H9 (cell line): ENCODE measurements at regions not wholly inside any gene's neighbourhood (a gene's known extent, or its start where the extent isn't known, plus 50 kb on each side); places are given as distances from the start of the nearest gene placed in this dataset.

Experiments
- DNase-seq: peaks from one replicate; pipeline ENCODE4 v3.0.0-alpha.2; 2017
- H2AFZ ChIP-seq: one replicate; pipeline ENCODE4 v1.6.1; 2013; ENCODE audit warnings: mild to moderate bottlenecking, low read length, control low read depth, moderate library complexity
- H2AK5ac ChIP-seq: 2 replicates; pipeline ENCODE4 v1.6.1; 2013; ENCODE audit warnings: low read length, control low read depth, mixed read lengths; ENCODE audit not compliant: insufficient read length
- H2BK120ac ChIP-seq: one replicate; pipeline ENCODE4 v1.6.1; 2013; ENCODE audit warnings: low read depth, mild to moderate bottlenecking, low read length, control low read depth, inconsistent platforms; ENCODE audit not compliant: poor library complexity, severe bottlenecking
- H2BK12ac ChIP-seq: 2 replicates; pipeline ENCODE4 v1.6.1; 2013; ENCODE audit warnings: low read length, control low read depth, mixed read lengths, low read depth; ENCODE audit not compliant: insufficient read length
- H2BK15ac ChIP-seq: 2 replicates; pipeline ENCODE4 v1.6.1; 2013; ENCODE audit warnings: low read depth, low read length, control low read depth
- H2BK20ac ChIP-seq: one replicate; pipeline ENCODE4 v1.6.1; 2013; ENCODE audit warnings: low read depth, mild to moderate bottlenecking, low read length, control low read depth, inconsistent platforms; ENCODE audit not compliant: poor library complexity, severe bottlenecking
- H2BK5ac ChIP-seq: 2 replicates; pipeline ENCODE4 v1.6.1; 2013; ENCODE audit warnings: low read length, control low read depth, mixed read lengths; ENCODE audit not compliant: insufficient read length
- H3K14ac ChIP-seq: 2 replicates; pipeline ENCODE4 v1.6.1; 2013; ENCODE audit warnings: low read length, control low read depth; ENCODE audit not compliant: insufficient read depth
- H3K18ac ChIP-seq: 2 replicates; pipeline ENCODE4 v1.6.1; 2013; ENCODE audit warnings: low read depth, mild to moderate bottlenecking, mixed read lengths, low read length, control low read depth; ENCODE audit not compliant: insufficient read length
- H3K23ac ChIP-seq: 2 replicates; pipeline ENCODE4 v1.6.1; 2013; ENCODE audit warnings: low read length, control low read depth, mixed read lengths, low read depth; ENCODE audit not compliant: insufficient read length
- H3K23me2 ChIP-seq: 2 replicates; pipeline ENCODE4 v1.6.1; 2013; ENCODE audit warnings: low read depth, mild to moderate bottlenecking, mixed read lengths, low read length, control low read depth; ENCODE audit not compliant: insufficient read length, poor library complexity, severe bottlenecking
- H3K27ac ChIP-seq: 2 replicates; pipeline ENCODE4 v1.5.1; 2013; ENCODE audit warnings: low read length, control low read depth, mixed read lengths, low read depth; ENCODE audit not compliant: insufficient read length
- H3K27me3 ChIP-seq: 2 replicates; pipeline ENCODE4 v1.6.1; 2013; ENCODE audit warnings: low read length, control low read depth, inconsistent platforms; ENCODE audit not compliant: insufficient read depth
- H3K4ac ChIP-seq: 2 replicates; pipeline ENCODE4 v1.6.1; 2013; ENCODE audit warnings: low read depth, mild to moderate bottlenecking, control low read depth, inconsistent platforms, low read length, moderate library complexity
- H3K4me1 ChIP-seq: 2 replicates; pipeline ENCODE4 v1.6.1; 2013; ENCODE audit warnings: low read length, control low read depth, inconsistent platforms; ENCODE audit not compliant: insufficient read depth
- H3K4me2 ChIP-seq: 2 replicates; pipeline ENCODE4 v1.6.1; 2013; ENCODE audit warnings: low read length, control low read depth, mixed read lengths; ENCODE audit not compliant: insufficient read length, insufficient read depth
- H3K56ac ChIP-seq: 2 replicates; pipeline ENCODE4 v1.6.1; 2013; ENCODE audit warnings: low read depth, mild to moderate bottlenecking, mixed read lengths, low read length, control low read depth; ENCODE audit not compliant: insufficient read length
- H3K79me1 ChIP-seq: 2 replicates; pipeline ENCODE4 v1.6.1; 2013; ENCODE audit warnings: low read depth, mild to moderate bottlenecking, moderate library complexity, low read length, control low read depth, inconsistent platforms; ENCODE audit not compliant: insufficient read depth, poor library complexity, severe bottlenecking
- H3K79me2 ChIP-seq: 2 replicates; pipeline ENCODE4 v1.6.1; 2013; ENCODE audit warnings: low read length, control low read depth, inconsistent platforms; ENCODE audit not compliant: insufficient read depth
- H3K9ac ChIP-seq: 2 replicates; pipeline ENCODE4 v1.6.1; 2013; ENCODE audit warnings: low read length, control low read depth, mixed read lengths; ENCODE audit not compliant: insufficient read length; ENCODE audit errors: extremely low read depth
- H3K9me3 ChIP-seq: one replicate; pipeline ENCODE4 v1.6.1; 2013; ENCODE audit warnings: low read depth, low read length, inconsistent platforms; ENCODE audit not compliant: control insufficient read depth
- H3T11ph ChIP-seq: one replicate; pipeline ENCODE4 v1.6.1; 2013; ENCODE audit warnings: mild to moderate bottlenecking, low read length, control low read depth, inconsistent platforms
- H4K20me1 ChIP-seq: one replicate; pipeline ENCODE4 v1.6.1; 2013; ENCODE audit not compliant: control insufficient read depth, insufficient read length, insufficient read depth
- H4K5ac ChIP-seq: 2 replicates; pipeline ENCODE4 v1.6.1; 2013; ENCODE audit warnings: low read depth, mild to moderate bottlenecking, mixed read lengths, low read length, control low read depth; ENCODE audit not compliant: insufficient read length
- H4K8ac ChIP-seq: replicated peaks from 2 replicates; pipeline ENCODE4 v1.6.1; 2013; ENCODE audit warnings: low read length, control low read depth, mixed read lengths, low read depth; ENCODE audit not compliant: insufficient read length
- H4K91ac ChIP-seq: 2 replicates; pipeline ENCODE4 v1.6.1; 2013; ENCODE audit warnings: low read depth, mild to moderate bottlenecking, moderate library complexity, mixed read lengths, low read length, control low read depth; ENCODE audit not compliant: insufficient read length
- H3K27ac Mint-ChIP-seq, 3 experiments: 2 replicates in 2 of 3; 3 replicates in 1 of 3; pipeline ENCODE4 v1.8.0; 2020 to 2021; ENCODE audit warnings: mixed read lengths in 3 of 3, mild to moderate bottlenecking in 1 of 3, moderate library complexity in 1 of 3
- H3K27me3 Mint-ChIP-seq: 2 replicates; pipeline ENCODE4 v1.8.0; 2021; ENCODE audit warnings: low read depth, mild to moderate bottlenecking, moderate library complexity, mixed read lengths
- H3K36me3 Mint-ChIP-seq, 3 experiments: 2 replicates in 2 of 3; 3 replicates in 1 of 3; pipeline ENCODE4 v1.8.0; 2020 to 2021; ENCODE audit warnings: low read depth in 3 of 3, mixed read lengths in 3 of 3; ENCODE audit not compliant: insufficient read depth in 1 of 3
- H3K4me1 Mint-ChIP-seq, 2 experiments: 2 replicates each; pipeline ENCODE4 v1.8.0; 2020; ENCODE audit warnings: mixed read lengths in 2 of 2
- H3K4me3 Mint-ChIP-seq, 2 experiments: 2 replicates in 1 of 2; 3 replicates in 1 of 2; pipeline ENCODE4 v1.8.0; 2020 to 2021; ENCODE audit warnings: mild to moderate bottlenecking in 2 of 2, mixed read lengths in 2 of 2, moderate library complexity in 1 of 2
- H3K9me3 Mint-ChIP-seq, 2 experiments: 2 replicates in 1 of 2; 3 replicates in 1 of 2; pipeline ENCODE4 v1.8.0; 2020; ENCODE audit warnings: mild to moderate bottlenecking in 2 of 2, mixed read lengths in 2 of 2, moderate library complexity in 1 of 2
- WGBS: extraction: QIAGEN DNeasy Blood & Tissue Kit; methylation state at CpG from one replicate; pipeline ENCODE4 v1.1.7; 2013; ENCODE audit warnings: missing lambda C conversion rate, low lambda C conversion rate, mixed read lengths; ENCODE audit not compliant: insufficient read length; ENCODE audit errors: extremely low coverage; 5-methylcytosine and 5-hydroxymethylcytosine counted together
- TF ChIP-seq, protein P1 (sequence below): fragments of 200-600 bp; sonication (generic); conservative IDR thresholded peaks from 3 replicates; pipeline ENCODE4 v1.8.0; 2021; ENCODE audit warnings: antibody characterized with exemption, mild to moderate bottlenecking

DNA sequence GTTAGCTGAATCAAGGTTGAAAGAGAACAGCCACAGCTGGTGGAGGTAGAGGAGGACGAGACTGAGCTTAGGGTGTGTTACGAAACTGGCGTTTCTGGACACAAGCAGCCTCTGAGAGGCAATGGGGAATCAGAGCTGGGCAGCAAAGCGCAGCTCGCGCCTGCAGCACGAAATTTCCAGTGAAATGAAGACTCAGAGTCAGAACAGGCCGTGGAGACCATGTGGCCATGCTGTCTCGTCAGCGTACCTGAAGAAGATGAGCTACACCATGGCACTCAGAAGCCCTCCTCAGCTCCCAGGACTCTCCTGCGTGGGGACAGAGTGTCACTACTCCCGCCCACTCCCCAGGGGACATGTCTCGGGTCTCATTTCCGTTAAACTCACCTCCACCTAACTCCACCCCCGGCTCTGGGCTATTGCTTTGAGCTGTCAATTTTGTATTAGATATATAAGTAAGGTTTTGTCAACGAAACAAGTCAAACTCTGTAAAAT, 256.9 kb downstream of the ERMARD start:
- H2BK5ac ChIP-seq = no peak overlapping the region
- no peak overlapping the region for H3K4me2 ChIP-seq
- peak overlapping the region; percentile 52 for H4K8ac ChIP-seq
- H3K4me1 Mint-ChIP-seq = peaks cover 45 to 52% of the 10 kb centered on the region in 2 experiments
- H3K4ac ChIP-seq = peak overlapping the region; percentile 57
- peak overlapping the region; percentile 78 for H2BK12ac ChIP-seq
- H3K4me1 ChIP-seq = peaks cover 13% of the 10 kb centered on the region; the same call in 1 of the 2 replicates
- no peaks in the 10 kb centered on the region for H3K27me3 ChIP-seq
- peak overlapping the region; percentile 88 for H4K5ac ChIP-seq
- H3K79me2 ChIP-seq = no peaks in the 10 kb centered on the region
- H3K4me3 Mint-ChIP-seq = peak overlapping the region; percentile 12 to 26; a peak in 2 of 5 replicates
- peak overlapping the region; percentile 92 for H4K91ac ChIP-seq
- no peak overlapping the region for H2BK20ac ChIP-seq
- H3K9me3 ChIP-seq = peaks cover 11% of the 10 kb centered on the region
- no peak overlapping the region for H3K9ac ChIP-seq
- H2AFZ ChIP-seq = no peak overlapping the region
- peak overlapping the region; percentile 3 for H3K56ac ChIP-seq
- H2AK5ac ChIP-seq = peak overlapping the region; percentile 56
- peak overlapping the region; percentile 20 for H3T11ph ChIP-seq
- H4K20me1 ChIP-seq = no peaks in the 10 kb centered on the region
- H3K14ac ChIP-seq = peak overlapping the region; percentile 97; the same call in 1 of the 2 replicates
- H2BK120ac ChIP-seq = peak overlapping the region; percentile 94
- peaks cover 14 to 28% (median 23%) of the 10 kb centered on the region in 3 experiments for H3K36me3 Mint-ChIP-seq
- no peaks in the 10 kb centered on the region for H3K79me1 ChIP-seq
- TF ChIP-seq, protein P1, sequence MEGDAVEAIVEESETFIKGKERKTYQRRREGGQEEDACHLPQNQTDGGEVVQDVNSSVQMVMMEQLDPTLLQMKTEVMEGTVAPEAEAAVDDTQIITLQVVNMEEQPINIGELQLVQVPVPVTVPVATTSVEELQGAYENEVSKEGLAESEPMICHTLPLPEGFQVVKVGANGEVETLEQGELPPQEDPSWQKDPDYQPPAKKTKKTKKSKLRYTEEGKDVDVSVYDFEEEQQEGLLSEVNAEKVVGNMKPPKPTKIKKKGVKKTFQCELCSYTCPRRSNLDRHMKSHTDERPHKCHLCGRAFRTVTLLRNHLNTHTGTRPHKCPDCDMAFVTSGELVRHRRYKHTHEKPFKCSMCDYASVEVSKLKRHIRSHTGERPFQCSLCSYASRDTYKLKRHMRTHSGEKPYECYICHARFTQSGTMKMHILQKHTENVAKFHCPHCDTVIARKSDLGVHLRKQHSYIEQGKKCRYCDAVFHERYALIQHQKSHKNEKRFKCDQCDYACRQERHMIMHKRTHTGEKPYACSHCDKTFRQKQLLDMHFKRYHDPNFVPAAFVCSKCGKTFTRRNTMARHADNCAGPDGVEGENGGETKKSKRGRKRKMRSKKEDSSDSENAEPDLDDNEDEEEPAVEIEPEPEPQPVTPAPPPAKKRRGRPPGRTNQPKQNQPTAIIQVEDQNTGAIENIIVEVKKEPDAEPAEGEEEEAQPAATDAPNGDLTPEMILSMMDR = no peak
- peak; percentile 27 for DNase-seq
- no peak overlapping the region for H3K27ac ChIP-seq
- no peak overlapping the region for H2BK15ac ChIP-seq
- H3K18ac ChIP-seq = peak overlapping the region; percentile 94
- H3K27me3 Mint-ChIP-seq = peaks cover 28% of the 10 kb centered on the region
- peak overlapping the region; percentile 85 to 98 (median 96); a peak in 4 of 7 replicates for H3K27ac Mint-ChIP-seq
- no peak overlapping the region for H3K23ac ChIP-seq
- peaks cover 24 to 26% of the 10 kb centered on the region in 2 experiments for H3K9me3 Mint-ChIP-seq
- WGBS = no CpG with 5 or more reads among the region's 16 CpGs
- peaks cover 8% of the 10 kb centered on the region for H3K23me2 ChIP-seq
